GM23338 (cell line): ENCODE measurements at regions not wholly inside any gene's neighbourhood (a gene's known extent, or its start where the extent isn't known, plus 50 kb on each side); places are given as distances from the start of the nearest gene placed in this dataset.

Source experiments
- ATAC-seq: fragments of 200-7000 bp; cut with Tn5 transposase; 3 replicates; pipeline ENCODE4 v1.9.1; 2020
- DNase-seq: peaks from one replicate; pipeline ENCODE4 v3.0.0-alpha.2; 2015; ENCODE audit warnings: low spot score
- H2AFZ ChIP-seq: fragments of 200-600 bp; sonication (generic); 2 replicates; pipeline ENCODE4 v1.8.0; 2016; ENCODE audit warnings: antibody characterized with exemption, mild to moderate bottlenecking, moderate library complexity
- H3F3A ChIP-seq: fragments of 200-600 bp; sonication (generic); replicated peaks from 2 replicates; pipeline ENCODE4 v1.8.0; 2017; ENCODE audit warnings: antibody characterized with exemption, mixed run types, low read depth
- H3K27ac ChIP-seq: fragments of 200-600 bp; sonication (generic); 2 replicates; pipeline ENCODE4 v1.6.1; 2016; ENCODE audit warnings: low read depth
- H3K27me3 ChIP-seq: fragments of 200-600 bp; sonication (generic); 2 replicates; pipeline ENCODE4 v1.8.0; 2016; ENCODE audit warnings: mild to moderate bottlenecking, mixed run types, moderate library complexity; ENCODE audit not compliant: insufficient read depth
- H3K36me3 ChIP-seq: fragments of 200-600 bp; sonication (generic); 2 replicates; pipeline ENCODE4 v1.8.0; 2016; ENCODE audit warnings: mild to moderate bottlenecking; ENCODE audit not compliant: insufficient read depth
- H3K4me1 ChIP-seq: fragments of 200-600 bp; sonication (generic); 2 replicates; pipeline ENCODE4 v1.8.0; 2016; ENCODE audit warnings: mild to moderate bottlenecking, moderate library complexity; ENCODE audit not compliant: insufficient read depth
- H3K4me2 ChIP-seq: fragments of 200-600 bp; sonication (generic); 2 replicates; pipeline ENCODE4 v1.7.1; 2017; ENCODE audit warnings: mixed run types
- H3K4me3 ChIP-seq: fragments of 200-600 bp; sonication (generic); 2 replicates; pipeline ENCODE4 v1.6.1; 2016; ENCODE audit warnings: mixed run types
- H3K79me2 ChIP-seq: fragments of 200-600 bp; sonication (generic); replicated peaks from 2 replicates; pipeline ENCODE4 v1.8.0; 2017; ENCODE audit warnings: mild to moderate bottlenecking; ENCODE audit not compliant: insufficient read depth
- H3K9me2 ChIP-seq: fragments of 200-600 bp; sonication (generic); 2 replicates; pipeline ENCODE4 v1.8.0; 2017; ENCODE audit not compliant: insufficient read depth
- H4K20me1 ChIP-seq: fragments of 200-600 bp; sonication (generic); replicated peaks from 2 replicates; pipeline ENCODE4 v1.8.0; 2017; ENCODE audit warnings: mild to moderate bottlenecking; ENCODE audit not compliant: insufficient read depth
- H3K27ac Mint-ChIP-seq: 2 replicates; pipeline ENCODE4 v1.8.0; 2020; ENCODE audit warnings: inconsistent platforms, mild to moderate bottlenecking, moderate library complexity, mixed read lengths
- H3K27me3 Mint-ChIP-seq: 3 replicates; pipeline ENCODE4 v1.8.0; 2022; ENCODE audit warnings: low read depth, mild to moderate bottlenecking, moderate library complexity, mixed read lengths, inconsistent platforms; ENCODE audit not compliant: insufficient read depth, poor library complexity
- H3K36me3 Mint-ChIP-seq: 3 replicates; pipeline ENCODE4 v1.8.0; 2021; ENCODE audit warnings: low read depth, mild to moderate bottlenecking, inconsistent platforms, moderate library complexity, mixed read lengths
- H3K4me1 Mint-ChIP-seq: 3 replicates; pipeline ENCODE4 v1.8.0; 2020; ENCODE audit warnings: mild to moderate bottlenecking, inconsistent platforms, mixed read lengths
- H3K4me3 Mint-ChIP-seq: 3 replicates; pipeline ENCODE4 v1.8.0; 2021; ENCODE audit warnings: moderate library complexity, mild to moderate bottlenecking, inconsistent platforms, mixed read lengths
- H3K9me3 Mint-ChIP-seq: 3 replicates; pipeline ENCODE4 v1.8.0; 2020; ENCODE audit warnings: moderate library complexity, mild to moderate bottlenecking, inconsistent platforms, mixed read lengths
- CREB1 ChIP-seq: fragments of 250-450 bp; sonication (Bioruptor Pico); IDR thresholded peaks from 2 replicates; pipeline ENCODE4 v1.5.0; 2020; ENCODE audit warnings: low read depth, mild to moderate bottlenecking, moderate library complexity
- EZH2phosphoT487 ChIP-seq: fragments of 200-600 bp; sonication (generic); IDR thresholded peaks from one replicate; pipeline ENCODE4 v1.8.1; 2018; ENCODE audit warnings: antibody characterized with exemption; ENCODE audit not compliant: unreplicated experiment
- STAT1 ChIP-seq: IDR thresholded peaks from one replicate; pipeline ENCODE4 v1.6.1; 2016; ENCODE audit warnings: antibody characterized with exemption; ENCODE audit not compliant: unreplicated experiment
- ZNF114 ChIP-seq: fragments of 250-450 bp; sonication (Bioruptor Pico); IDR thresholded peaks from 2 replicates; pipeline ENCODE4 v1.5.0; 2020; ENCODE audit warnings: mild to moderate bottlenecking, moderate library complexity
- ZNF331 ChIP-seq: fragments of 250-450 bp; sonication (Bioruptor Pico); IDR thresholded peaks from 2 replicates; pipeline ENCODE4 v1.5.0; 2020; ENCODE audit warnings: low read depth, mild to moderate bottlenecking, moderate library complexity
- ZNF462 ChIP-seq: fragments of 250-450 bp; sonication (Bioruptor Pico); IDR thresholded peaks from 2 replicates; pipeline ENCODE4 v1.5.0; 2020; ENCODE audit warnings: mild to moderate bottlenecking, moderate library complexity
- TF ChIP-seq, protein P1 (sequence below): IDR thresholded peaks from one replicate; pipeline ENCODE4 v1.6.1; 2018; ENCODE audit warnings: antibody characterized with exemption; ENCODE audit not compliant: unreplicated experiment
- TF ChIP-seq, protein P2 (sequence below), 2 experiments: fragments of 200-600 bp in 1 of 2; sonication (generic) in 1 of 2; conservative IDR thresholded peaks; 2 replicates each; pipeline versions ENCODE4 v1.5.1 to v1.6.1; 2016 to 2017; ENCODE audit warnings: antibody characterized with exemption in 2 of 2, low read depth in 2 of 2, mild to moderate bottlenecking in 2 of 2, moderate library complexity in 1 of 2

DNA sequence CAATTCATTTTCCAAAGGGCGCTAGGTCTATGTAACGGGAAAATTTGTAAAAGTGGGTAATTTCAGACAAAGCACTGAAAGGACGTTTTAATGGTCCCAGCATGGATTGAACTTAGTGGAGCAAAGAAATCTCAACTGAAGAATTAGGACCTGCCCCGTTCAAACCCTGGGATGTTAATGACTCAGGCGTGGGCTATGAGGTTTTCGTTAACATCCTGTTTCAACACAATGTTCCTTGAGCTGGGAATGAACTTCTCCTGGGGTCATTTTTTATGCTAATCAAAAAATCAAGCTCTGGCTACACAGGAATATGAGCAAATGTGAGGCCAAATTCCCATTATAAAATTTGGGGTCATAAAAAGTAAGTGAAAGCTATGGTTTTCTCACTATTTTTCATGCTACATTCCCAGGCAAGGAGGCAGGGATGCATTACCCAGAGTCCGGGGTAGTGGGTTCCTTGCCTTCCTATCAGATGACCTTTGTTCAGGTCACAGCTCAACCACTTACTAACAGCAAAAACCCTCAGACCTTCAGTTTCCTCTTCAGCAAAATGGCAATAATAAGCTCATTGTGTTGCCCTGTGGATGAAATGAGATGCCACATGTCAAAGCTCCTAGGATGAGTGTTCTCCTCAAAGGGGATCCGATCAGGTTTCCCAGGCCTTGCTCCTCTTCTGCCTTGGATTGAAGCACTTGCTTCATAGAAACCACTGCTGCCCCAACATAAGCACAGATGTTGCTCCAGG is 271.4 kb downstream of the ARRDC4 start:
- Mint-ChIP-seq H3K9me3 (no peaks in the 10 kb centered on the region), H3K36me3 (no peaks in the 10 kb centered on the region), H3K4me1 (no peaks in the 10 kb centered on the region), H3K27me3 (peaks cover 2% of the 10 kb centered on the region), H3K4me3 (no peak overlapping the region), H3K27ac (no peak overlapping the region)
- Histone ChIP-seq H3K36me3 (no peaks in the 10 kb centered on the region), H3K4me3 (no peak overlapping the region), H3K27me3 (no peaks in the 10 kb centered on the region), H2AFZ (no peak overlapping the region), H3K9me2 (peaks cover 11% of the 10 kb centered on the region), H3K79me2 (no peaks in the 10 kb centered on the region), H3F3A (no peaks in the 10 kb centered on the region), H4K20me1 (no peaks in the 10 kb centered on the region), H3K27ac (no peak overlapping the region), H3K4me2 (no peak overlapping the region), H3K4me1 (no peaks in the 10 kb centered on the region)
- ATAC-seq = no peak
- no peak for DNase-seq
- no peak for TF ChIP-seq ZNF331 (CRISPR knock-in tag)

DNA sequence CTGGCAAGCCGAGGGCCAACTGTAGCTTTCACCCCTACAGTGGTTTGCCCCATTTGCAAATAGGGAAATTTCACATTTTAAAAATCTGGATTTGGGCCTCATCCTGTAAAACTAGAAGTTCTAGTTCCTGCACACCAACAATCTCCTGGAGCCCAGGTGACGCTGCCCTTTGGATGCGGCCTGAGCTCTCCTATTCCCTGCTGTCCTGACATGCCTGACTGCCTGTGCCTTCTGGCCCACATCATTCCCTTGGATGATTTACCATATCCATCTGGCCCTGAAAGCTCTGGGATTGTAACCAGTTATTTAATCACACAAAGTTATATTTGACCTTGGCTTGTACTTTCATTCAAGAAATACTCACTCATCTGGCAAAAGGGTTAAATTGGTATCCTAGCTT is 272.3 kb downstream of the ARRDC4 start:
- no peak overlapping the region for H3K4me3 ChIP-seq
- H3F3A ChIP-seq = no peaks in the 10 kb centered on the region
- H4K20me1 ChIP-seq = no peaks in the 10 kb centered on the region
- no peak overlapping the region for H3K27ac ChIP-seq
- H2AFZ ChIP-seq = no peak overlapping the region
- DNase-seq = no peak
- Mint-ChIP-seq H3K27me3 (peaks cover 3% of the 10 kb centered on the region), H3K36me3 (no peaks in the 10 kb centered on the region), H3K9me3 (no peaks in the 10 kb centered on the region), H3K4me1 (no peaks in the 10 kb centered on the region), H3K4me3 (no peak overlapping the region), H3K27ac (no peak overlapping the region)
- H3K79me2 ChIP-seq = no peaks in the 10 kb centered on the region
- H3K9me2 ChIP-seq = peaks cover 11% of the 10 kb centered on the region
- H3K36me3 ChIP-seq = no peaks in the 10 kb centered on the region
- no peak for ATAC-seq
- H3K27me3 ChIP-seq = no peaks in the 10 kb centered on the region
- H3K4me1 ChIP-seq = no peaks in the 10 kb centered on the region
- no peak overlapping the region for H3K4me2 ChIP-seq
- TF ChIP-seq STAT1 (no peak), ZNF331 (CRISPR knock-in tag) (no peak), ZNF462 (CRISPR knock-in tag) (no peak), EZH2phosphoT487 (no peak), CREB1 (CRISPR knock-in tag) (no peak), ZNF114 (CRISPR knock-in tag) (no peak)
- TF ChIP-seq, protein P1, sequence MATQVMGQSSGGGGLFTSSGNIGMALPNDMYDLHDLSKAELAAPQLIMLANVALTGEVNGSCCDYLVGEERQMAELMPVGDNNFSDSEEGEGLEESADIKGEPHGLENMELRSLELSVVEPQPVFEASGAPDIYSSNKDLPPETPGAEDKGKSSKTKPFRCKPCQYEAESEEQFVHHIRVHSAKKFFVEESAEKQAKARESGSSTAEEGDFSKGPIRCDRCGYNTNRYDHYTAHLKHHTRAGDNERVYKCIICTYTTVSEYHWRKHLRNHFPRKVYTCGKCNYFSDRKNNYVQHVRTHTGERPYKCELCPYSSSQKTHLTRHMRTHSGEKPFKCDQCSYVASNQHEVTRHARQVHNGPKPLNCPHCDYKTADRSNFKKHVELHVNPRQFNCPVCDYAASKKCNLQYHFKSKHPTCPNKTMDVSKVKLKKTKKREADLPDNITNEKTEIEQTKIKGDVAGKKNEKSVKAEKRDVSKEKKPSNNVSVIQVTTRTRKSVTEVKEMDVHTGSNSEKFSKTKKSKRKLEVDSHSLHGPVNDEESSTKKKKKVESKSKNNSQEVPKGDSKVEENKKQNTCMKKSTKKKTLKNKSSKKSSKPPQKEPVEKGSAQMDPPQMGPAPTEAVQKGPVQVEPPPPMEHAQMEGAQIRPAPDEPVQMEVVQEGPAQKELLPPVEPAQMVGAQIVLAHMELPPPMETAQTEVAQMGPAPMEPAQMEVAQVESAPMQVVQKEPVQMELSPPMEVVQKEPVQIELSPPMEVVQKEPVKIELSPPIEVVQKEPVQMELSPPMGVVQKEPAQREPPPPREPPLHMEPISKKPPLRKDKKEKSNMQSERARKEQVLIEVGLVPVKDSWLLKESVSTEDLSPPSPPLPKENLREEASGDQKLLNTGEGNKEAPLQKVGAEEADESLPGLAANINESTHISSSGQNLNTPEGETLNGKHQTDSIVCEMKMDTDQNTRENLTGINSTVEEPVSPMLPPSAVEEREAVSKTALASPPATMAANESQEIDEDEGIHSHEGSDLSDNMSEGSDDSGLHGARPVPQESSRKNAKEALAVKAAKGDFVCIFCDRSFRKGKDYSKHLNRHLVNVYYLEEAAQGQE = no peak
- TF ChIP-seq, protein P2, sequence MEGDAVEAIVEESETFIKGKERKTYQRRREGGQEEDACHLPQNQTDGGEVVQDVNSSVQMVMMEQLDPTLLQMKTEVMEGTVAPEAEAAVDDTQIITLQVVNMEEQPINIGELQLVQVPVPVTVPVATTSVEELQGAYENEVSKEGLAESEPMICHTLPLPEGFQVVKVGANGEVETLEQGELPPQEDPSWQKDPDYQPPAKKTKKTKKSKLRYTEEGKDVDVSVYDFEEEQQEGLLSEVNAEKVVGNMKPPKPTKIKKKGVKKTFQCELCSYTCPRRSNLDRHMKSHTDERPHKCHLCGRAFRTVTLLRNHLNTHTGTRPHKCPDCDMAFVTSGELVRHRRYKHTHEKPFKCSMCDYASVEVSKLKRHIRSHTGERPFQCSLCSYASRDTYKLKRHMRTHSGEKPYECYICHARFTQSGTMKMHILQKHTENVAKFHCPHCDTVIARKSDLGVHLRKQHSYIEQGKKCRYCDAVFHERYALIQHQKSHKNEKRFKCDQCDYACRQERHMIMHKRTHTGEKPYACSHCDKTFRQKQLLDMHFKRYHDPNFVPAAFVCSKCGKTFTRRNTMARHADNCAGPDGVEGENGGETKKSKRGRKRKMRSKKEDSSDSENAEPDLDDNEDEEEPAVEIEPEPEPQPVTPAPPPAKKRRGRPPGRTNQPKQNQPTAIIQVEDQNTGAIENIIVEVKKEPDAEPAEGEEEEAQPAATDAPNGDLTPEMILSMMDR (conservative IDR thresholded peaks at IDR 0.05; ENCODE audit: low read depth in 2 of 2) = no peak
